G401 (cell line): ENCODE measurements at regions not wholly inside any gene's neighbourhood (a gene's known extent, or its start where the extent isn't known, plus 50 kb on each side); places are given as distances from the start of the nearest gene placed in this dataset.
"Not testable (repeated sequence)": the region's sequence is repeated elsewhere in the genome, so short reads cannot be mapped to it uniquely, and the experiment has no call there.

Experiments used
- DNase-seq: peaks from one replicate; pipeline ENCODE4 v3.0.0-alpha.2; 2015; ENCODE audit warnings: low spot score
- in situ Hi-C: cut with HindIII; loops from 2 replicates; pipeline ENCODE4 v1.10.0; 2016; ENCODE audit warnings: low sequenced_read_pairs, mixed read lengths

DNA sequence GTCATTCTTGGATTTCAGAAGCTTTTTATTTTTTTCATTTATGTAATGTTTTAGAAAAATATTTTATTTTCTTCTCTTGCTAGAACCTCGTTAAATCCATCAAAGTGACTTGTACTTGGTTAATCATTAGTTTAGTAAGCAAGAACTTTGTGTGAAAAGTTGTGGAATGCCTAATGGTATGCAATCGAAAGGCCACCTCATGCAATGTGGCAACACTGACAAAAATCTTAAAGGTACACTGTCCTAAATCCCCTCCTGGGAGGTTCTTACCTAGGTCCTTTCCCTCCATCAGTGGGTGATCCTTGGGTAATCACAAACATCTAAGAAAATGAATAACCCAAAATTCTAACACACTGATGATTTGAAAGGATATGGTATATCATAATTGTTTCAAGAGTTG is 304.2 kb downstream of the DNAH5 start:
- no peak for DNase-seq
- in situ Hi-C loops, result no loop called here

DNA sequence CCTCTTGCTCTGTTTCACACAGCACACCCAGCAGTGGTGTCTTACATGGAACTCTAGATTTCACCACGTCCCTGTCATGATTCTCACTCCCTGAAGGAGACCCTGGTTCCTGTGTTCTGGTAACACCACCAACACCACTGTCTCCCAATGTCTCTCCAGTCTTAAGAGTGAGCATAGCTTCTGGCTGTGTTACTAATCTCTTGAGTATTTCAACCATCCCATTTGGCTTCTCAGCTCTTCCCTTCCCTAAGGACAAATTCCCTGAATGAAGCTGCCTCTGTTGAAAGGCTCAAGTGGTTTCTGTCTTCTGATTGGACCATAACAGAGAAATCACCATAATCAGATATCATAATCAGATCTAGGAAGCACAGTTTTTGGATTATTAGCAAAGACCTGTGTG is 311.8 kb downstream of the DNAH5 start:
- in situ Hi-C loops, result no loop called here
- no peak for DNase-seq

- DNase-seq, result no peak
- in situ Hi-C loops, result no loop called here
Measured at GRCh38 chr5:13629218-13629617, 315.3 kb downstream of the DNAH5 start.

- no peak for DNase-seq
- in situ Hi-C loops, result no loop called here
Measured at GRCh38 chr5:13627673-13628454, 316.6 kb downstream of the DNAH5 start.

GRCh38 chr5:13625616-13626198 is 318.8 kb downstream of the DNAH5 start:
- DNase-seq, result no peak
- in situ Hi-C loops, result no loop called here

DNA sequence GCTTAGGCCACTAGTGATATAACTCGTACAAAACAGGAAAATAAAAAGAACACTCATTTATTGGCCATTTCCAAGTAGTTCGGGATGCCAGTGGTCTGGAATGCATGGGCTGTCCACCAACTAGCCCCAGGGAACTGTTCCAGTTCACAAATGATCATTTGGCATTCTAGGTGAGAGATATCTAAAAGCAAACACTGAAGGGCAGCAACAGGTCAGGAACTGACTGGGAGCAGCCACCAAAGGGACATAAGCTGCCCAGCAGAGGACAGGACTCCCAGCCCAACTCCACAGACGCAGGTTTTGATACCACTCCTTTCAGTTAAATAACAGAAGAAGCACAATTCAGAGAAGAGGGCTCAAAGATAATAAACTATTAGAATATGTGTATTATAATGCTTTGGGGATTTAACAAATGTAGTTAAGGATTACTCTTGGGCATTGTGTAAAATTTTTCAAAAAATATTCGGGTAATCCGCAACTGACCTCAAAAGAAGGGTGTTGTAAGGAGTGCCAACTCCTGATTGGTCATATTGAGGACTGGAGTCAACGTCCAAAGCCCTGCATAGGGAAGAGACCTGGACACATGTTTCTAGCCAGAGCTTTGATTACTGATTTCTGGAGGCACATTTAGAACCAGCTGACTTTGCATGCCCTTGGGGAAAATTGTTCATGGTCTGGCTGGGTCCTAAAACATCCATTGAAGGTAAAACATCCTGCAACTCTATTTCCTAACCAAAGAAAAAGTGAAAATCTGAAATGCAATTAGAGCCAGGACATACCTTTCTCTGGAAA is 320.0 kb downstream of the DNAH5 start:
- in situ Hi-C loops, result no loop called here

DNA sequence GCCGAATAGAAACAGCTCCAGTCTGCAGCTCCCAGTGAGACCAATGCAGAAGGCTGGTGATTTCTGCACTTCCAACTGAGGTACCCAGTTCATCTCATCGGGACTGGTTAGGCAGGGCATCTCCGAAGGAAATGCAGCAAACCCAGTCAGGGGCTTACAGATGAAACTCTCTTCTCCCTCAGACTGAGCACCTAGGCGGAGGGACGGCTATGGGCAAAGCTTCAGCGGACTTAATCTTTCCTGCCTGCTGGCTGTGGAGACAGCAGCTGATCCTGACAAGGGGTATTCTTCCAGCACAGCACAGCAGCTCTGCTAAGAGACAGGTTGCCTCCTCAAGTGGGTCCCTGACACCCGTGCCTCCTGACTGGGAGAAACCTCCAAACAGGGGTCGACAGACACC is 330.9 kb downstream of the DNAH5 start:
- in situ Hi-C loops, result no loop called here
- DNase-seq, result no peak

More for the DNA sequence above, 320.0 kb downstream of the DNAH5 start:
- no peak for DNase-seq

- no peak for DNase-seq
- in situ Hi-C loops, result no loop called here
Measured at GRCh38 chr5:13611604-13612003, 332.9 kb downstream of the DNAH5 start.

DNA sequence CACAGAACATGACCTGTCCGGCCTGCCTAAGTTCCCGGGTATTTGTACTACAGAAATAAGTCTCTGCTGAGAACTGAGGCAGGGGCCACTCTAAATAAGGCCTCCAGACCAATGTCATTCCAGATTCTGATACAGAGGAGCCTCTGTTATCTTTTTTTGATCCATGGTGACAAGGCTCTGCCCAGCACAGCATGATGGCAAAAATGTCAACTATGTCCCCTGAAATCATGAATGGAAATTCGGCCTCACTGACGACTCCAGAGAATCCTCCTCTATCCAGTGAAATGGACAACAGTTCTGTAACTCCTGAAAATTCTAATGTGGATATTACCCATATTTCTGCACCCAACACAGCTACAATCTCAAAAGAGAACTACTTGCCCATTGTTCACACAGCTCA is 335.0 kb downstream of the DNAH5 start:
- in situ Hi-C loops, result no loop called here
- DNase-seq, result no peak

- no peak for DNase-seq
- in situ Hi-C loops, result no loop called here
Measured at GRCh38 chr5:13606051-13606450, 338.4 kb downstream of the DNAH5 start.

- in situ Hi-C loops, result no loop called here
- DNase-seq, result no peak
Measured at GRCh38 chr5:13601112-13601511, 343.4 kb downstream of the DNAH5 start.

DNA sequence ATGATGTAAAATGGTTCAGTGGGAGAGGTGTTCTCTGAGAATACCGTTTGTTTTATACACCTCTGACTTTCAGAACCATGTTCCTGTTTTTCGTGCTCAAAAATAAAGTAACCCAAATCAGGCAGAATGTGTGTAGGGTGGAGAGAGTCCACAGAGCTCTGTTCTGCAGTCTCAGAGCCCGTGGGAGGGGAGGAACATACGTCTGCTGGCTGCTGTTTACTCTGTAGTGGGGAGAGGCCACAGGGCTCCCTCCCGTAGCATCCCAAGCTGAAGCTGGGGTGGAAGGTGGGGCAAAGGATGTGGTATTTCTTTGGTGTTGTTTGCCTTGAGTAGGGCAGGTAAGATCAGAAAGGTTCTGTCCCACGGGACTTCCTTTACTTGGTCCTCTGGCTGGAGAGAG is 348.5 kb downstream of the DNAH5 start:
- DNase-seq, result no peak
- in situ Hi-C loops, result no loop called here

GRCh38 chr5:13591621-13592020 is 352.9 kb downstream of the DNAH5 start:
- in situ Hi-C loops, result no loop called here
- DNase-seq, result no peak

- DNase-seq, result no peak
- in situ Hi-C loops, result no loop called here
Measured at GRCh38 chr5:13585324-13585723, 359.2 kb downstream of the DNAH5 start.

GRCh38 chr5:13581914-13582313 is 362.6 kb downstream of the DNAH5 start:
- in situ Hi-C loops, result no loop called here
- no peak for DNase-seq

- in situ Hi-C loops, result no loop called here
Measured at GRCh38 chr5:13581132-13581531, 363.4 kb downstream of the DNAH5 start.

DNA sequence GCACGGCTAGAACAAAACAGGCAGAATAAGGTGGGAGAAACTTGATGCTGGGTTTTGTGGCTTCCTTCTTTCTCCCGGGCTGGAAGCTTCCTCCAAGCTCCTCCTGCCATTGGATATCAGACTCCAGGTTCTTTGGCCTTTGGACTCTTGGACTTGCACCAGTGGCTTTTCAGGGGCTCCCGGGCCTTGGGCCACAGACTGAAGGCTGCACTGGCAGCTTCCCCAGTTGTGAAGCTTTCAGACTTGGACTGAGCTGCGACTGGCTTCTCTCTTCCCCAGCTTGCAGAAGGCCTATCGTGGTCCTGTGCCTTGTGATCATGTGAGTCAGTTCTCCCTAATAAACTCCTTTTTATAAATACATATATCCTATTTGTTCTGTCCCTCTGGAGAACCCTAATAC is 364.4 kb downstream of the DNAH5 start:
- no peak for DNase-seq
- in situ Hi-C loops, result no loop called here

More at GRCh38 chr5:13581132-13581531, 363.4 kb downstream of the DNAH5 start:
- DNase-seq, result no peak

- DNase-seq, in situ Hi-C loops: not testable (repeated sequence)
Measured at GRCh38 chr5:13579091-13579490, 365.4 kb downstream of the DNAH5 start.

DNA sequence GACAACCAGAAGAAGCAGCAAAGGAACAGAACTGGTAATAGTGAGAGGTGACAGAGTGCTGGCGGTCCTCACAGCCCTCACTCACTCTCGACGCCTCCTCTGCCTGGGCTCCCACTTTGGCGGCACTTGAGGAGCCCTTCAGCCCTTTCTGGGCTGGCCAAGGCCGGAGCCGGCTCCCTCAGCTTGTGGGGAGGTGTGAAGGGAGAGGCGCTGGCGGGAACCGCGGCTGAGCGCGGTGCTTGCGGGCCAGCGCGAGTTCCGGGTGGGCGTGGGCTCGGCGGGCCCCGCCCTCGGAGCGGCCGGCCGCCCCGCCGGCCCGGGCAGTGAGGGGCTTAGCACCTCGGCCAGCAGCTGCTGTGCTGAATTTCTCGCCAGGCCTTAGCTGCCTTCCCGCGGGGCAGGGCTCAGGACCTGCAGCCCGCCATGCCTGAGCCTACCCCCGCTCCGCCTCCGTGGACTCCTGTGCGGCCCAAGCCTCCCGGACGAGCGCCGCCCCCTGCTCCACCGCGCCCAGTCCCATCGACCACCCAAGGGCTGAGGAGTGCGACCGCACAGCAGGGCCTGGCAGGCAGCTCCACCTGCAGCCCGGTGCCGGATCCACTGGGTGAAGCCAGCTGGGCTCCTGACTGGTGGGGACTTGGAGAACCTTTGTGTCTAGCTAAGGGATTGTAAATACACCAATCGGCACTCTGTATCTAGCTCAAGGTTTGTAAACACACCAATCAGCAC is 366.0 kb downstream of the DNAH5 start:
- in situ Hi-C loops, DNase-seq: not testable (repeated sequence)

- in situ Hi-C loops, result no loop called here
- DNase-seq, result no peak
Measured at GRCh38 chr5:13574574-13574973, 369.9 kb downstream of the DNAH5 start.
